ENCODE measurements at regions not wholly inside any gene's neighbourhood (a gene's known extent, or its start where the extent isn't known, plus 50 kb on each side); places are given as distances from the start of the nearest gene placed in this dataset.

DNA sequence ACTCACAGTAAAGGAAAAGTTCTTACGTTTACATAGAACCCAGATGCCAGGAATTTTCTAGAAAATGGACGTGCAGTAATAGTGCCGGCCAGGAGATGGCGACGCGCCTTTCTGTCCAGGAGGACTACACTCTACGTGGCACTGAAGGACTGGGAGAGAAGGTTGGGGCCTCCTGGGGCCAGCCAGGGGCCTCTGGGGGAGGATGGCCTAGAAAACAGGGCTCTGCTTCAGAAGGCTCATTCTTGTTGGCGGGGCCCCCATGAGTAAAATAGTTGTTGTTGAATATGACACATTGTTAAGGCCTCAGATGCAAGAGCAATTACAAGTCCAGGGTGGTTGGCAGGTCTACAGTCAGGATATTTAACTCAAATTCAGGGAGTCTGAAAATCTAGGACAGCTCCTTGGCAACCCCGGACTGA lies 120.1 kb upstream of the MAX start:
- peak in 1 of 2 donors; percentile 20 for DNase-seq (ENCODE audit: low read depth in 2 of 2, low spot score in 1 of 2)

DNA sequence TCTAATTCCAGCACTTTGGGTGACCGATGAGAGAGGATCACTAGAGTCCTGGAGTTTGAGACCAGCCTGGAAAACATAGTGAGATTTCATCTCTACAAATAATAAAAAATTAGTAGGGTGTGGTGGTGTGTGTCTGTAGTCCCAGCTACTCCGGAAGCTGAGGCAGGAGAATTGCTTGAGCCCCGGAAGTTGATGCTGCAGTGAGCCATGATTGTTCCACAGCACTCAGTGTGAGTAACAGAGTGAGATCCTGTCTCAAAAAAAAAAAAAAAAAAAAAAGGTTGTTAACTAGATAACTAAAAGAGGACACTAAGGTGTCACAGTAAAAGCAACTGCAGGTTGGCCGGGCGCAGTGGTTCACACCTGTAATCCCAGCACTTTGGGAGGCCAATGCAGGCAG lies 121.3 kb upstream of the MAX start:
- DNase-seq (ENCODE audit: low read depth in 2 of 2, low spot score in 1 of 2) = no peak

DNA sequence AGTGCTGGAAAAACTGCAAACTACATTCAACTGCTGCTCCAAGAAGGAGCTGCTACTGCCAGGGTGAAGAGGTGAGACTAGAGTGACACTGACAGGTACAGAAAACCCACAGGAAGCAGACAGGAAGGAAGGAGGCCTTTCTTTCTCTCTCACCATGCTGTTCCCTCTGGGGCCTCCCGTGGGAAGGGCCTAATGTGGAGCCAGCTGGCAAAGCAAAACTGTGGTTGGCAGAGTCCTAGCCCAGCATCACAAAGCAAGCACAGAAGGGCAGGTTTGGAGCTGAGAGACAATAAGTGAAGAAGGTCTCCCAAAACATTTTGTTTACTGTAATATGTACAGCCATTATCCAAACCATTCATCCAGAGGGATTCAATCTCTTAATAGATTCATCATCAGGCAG lies 122.5 kb upstream of the MAX start:
- no peak for DNase-seq (ENCODE audit: low read depth in 2 of 2, low spot score in 1 of 2)

DNA sequence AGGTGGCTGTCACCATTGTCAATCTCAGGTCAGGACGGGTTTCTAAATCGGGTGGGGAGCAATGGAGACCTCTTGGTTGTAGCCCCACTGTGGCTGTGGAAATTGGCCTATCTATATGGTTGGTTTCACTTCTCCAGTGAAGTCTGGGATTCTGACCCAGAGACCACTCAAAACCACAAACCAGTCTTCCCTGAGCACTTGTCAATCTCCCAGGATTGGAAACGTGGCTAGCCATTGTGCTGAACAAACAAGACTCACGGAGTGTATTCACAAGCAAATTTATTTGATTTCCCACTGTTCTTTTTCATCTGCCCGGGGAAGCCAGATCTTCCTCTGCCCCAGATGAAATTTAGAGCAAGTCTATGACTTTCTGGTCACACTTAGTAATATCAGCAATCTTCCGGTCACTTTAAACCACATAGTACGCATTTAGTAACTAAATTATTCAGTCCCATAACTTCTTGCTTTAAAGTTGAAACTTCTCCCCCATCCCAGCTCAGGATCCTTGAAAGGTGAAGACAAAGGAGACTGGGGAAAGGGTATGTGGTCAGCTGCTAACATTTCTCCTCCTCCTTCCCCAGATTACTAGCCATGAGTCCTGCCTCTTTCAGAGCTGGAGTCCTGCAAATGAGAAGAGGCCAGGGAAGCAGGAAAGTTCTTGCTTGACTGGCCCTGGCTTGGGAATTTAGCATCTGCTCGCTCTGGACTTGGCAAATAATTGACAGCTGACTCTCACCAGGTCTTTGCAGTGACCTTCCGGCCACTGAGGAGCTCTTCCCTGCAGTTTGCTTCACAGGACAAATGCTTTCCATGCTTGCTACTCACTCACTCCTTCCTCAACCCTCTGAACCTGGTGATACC lies 123.2 kb upstream of the MAX start:
- no peak for DNase-seq (ENCODE audit: low read depth in 2 of 2, low spot score in 1 of 2)

DNA sequence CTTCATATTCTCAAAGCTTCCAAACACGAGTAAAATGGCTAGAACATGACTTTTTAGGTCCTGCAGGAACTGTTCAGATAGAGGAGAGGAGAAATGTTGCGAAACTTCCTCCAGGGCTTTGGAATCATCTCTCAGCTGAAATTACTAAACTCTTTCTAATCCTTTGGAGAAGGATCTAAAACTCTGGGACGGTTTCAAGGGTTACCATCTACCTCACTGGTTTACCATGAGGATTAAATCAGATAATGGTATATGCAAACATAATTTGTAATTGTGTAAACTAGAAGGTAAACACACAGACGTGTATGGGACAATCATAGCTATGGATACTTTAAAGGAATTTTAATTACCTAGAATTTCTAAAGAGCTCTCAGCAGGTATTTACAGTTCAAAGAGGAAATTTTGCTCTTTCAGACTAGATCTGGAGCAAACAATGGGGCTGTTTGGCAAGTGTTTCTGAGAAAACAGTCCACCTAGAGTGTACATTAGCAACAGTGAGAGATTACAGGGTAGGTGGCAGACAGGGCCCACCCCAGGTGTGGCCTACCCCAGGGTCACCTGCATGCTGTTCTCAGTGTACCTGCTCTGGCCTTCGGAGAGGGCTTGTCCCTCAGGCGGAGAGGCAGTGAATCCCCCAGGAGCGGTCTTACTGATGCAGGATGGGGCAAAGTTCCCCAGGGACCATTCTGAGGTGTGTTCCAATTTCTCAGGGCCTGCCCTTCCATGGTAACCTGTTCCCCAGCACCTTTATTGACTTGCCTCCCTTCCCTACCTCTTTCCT lies 124.7 kb upstream of the MAX start:
- no peak for DNase-seq (ENCODE audit: low read depth in 2 of 2, low spot score in 1 of 2)

DNA sequence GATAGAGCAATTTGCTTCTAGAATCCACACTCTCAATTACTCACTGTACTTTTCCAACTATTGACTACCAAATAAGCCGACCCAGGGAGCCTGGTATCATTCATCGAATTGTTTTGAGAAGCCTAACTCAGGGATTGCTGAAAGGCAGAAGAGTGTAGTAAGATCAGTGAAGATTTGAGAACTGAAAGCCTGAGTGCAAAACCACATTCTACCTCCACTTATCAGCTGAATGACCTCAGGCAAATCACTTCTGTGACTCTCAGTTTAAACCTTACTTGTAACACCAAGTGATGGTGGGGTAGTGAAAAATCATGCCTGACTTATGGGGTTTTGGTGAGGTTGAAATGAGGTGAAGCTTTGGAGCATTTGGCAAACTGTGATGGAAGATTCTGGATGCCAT lies 126.1 kb upstream of the MAX start:
- DNase-seq (ENCODE audit: low read depth in 2 of 2, low spot score in 1 of 2) = no peak

DNA sequence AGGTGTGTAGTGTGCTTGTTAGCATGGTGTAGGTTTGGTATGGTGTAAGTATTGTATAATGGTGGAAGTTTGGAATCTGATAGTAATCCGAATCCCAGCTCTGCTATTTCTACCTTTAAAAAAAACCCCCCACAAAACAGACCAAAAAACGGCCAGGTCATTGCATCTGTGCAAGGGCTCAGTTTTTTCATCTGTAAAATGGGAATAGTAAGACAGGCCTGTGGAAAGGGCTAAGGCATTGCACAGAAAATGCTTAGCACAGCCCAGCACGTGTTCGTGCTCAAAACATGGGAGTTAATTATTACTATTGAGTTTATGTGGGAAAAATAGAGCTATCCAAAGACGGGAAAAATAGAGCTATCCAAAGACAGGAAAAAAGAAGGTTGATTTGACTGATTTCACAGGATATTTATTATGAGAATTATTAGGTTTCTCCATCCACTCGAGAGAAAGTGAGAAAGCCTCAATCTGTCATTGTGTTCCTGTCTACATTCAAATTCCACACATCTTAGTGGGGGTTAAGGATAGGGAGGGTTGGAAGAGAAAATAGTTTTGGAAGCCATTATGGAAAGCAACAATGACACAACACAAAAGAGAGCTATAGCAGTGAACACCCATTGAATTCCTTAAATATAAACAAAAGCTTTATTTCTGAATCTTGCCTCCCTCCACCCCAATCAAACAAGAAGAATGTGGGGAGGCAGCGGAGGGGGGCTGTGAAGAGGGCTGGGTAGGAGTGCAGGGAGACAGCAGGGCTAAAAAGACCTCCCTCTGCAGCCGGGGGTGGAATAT lies 126.8 kb upstream of the MAX start:
- no peak for DNase-seq (ENCODE audit: low read depth in 2 of 2, low spot score in 1 of 2)

DNA sequence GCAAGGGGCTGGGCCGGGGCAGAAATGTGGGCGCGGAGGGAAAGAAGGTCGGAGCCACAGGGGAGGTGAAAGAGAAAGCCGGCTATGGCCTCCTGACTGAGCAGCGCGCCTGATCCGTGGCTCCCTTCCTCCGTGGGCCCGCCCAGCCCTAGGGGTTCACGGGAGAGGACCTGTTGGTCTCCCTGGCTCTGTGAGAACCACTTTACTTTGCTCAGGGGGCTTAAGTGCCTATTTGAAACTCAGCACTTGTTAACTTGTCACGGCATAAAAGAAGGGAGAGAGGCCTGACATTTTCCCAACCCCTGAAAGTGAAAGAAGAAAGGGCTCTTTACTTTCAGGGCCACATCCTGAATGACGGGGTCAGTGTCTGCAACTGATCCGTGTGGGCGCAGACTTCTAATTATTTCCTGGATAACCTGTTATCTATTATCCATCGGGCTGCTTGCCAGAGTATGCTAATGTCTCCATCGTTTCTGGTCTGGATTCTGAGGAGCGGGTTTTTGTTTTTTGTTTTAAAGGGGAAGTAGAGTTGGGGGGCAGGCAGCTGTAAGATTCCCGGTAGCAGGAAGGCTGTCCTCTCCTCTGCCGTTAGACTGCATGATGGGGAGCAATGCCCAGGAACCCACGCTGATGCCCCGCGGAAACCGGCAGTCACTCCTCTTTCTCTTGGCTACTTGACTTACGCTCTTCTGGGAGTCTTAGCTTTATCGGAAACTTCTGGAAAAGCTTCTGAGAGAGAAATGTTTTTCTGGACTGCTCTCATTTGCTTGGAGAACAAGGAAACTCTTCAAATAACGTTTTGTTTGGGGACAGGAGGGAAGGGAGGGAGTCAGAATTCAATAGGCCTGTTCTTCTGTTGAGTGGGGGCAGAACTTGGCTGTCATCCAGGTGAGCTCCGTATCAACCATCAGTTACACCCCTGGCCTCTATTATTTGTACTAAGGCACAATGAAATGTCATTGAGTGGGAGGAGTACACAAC lies 127.7 kb upstream of the MAX start:
- no peak for DNase-seq (ENCODE audit: low read depth in 2 of 2, low spot score in 1 of 2)

DNA sequence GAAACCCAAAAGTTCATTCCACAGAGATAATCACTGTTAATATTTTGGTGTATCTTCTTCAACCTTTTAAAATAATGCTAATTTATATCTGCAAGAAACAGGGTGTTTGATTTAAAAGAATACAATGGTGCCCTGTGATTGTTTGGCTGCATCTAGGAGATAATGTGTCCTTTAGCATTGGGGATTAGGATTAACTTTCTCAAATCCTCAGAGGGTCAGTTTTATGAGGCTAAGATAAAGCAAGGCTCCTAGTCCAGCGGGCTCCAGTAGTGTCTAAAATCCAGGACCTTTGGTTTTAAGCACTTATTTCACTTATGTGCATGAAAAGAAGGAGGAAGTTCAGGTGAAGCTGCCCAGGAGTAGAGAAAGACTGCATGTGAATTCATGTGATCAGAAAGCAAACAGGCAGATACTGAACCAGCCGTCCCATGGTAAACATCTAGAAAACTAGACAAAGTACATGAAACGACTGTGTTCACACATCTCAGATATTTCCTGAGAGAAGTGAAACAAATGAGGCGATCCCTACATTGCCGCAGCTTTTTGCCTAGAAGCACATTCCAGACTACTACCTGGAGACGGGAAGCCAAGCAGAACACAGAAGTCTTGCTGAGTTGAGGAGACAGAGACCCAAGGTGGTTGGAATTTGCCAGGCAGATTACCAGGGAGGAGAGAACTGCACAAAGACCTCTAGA lies 129.1 kb upstream of the MAX start:
- DNase-seq (ENCODE audit: low read depth in 2 of 2, low spot score in 1 of 2) = no peak

DNA sequence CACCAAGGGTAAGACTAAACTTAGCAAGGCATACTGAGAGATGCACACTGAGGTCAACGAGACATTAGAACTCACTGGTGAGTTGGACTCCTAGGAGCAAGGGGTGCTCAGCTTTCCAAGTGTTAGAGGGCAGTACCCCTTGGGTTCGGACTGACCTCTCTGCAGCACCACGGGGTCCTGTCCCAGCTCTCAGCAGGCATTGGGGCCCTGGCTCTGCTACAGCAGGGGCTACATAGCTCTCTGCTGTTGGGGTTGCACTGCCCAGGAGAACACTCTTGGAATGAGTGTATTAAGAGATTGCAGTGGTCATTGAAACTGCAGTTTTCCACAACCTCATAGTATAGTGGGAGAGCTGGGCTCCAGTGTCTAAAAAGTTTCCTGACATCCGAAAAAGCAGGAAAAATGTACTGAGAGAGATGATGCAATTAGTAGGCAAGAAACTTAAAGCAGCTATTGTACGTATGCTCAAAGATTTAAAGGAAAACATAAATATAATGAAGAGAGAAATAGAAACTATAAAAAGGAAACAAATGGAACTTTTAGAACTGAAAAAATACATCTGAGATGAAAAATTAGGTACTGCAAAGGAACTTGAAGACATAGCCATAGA lies 132.5 kb upstream of the MAX start:
- DNase-seq (ENCODE audit: low read depth in 2 of 2, low spot score in 1 of 2) = no peak

DNA sequence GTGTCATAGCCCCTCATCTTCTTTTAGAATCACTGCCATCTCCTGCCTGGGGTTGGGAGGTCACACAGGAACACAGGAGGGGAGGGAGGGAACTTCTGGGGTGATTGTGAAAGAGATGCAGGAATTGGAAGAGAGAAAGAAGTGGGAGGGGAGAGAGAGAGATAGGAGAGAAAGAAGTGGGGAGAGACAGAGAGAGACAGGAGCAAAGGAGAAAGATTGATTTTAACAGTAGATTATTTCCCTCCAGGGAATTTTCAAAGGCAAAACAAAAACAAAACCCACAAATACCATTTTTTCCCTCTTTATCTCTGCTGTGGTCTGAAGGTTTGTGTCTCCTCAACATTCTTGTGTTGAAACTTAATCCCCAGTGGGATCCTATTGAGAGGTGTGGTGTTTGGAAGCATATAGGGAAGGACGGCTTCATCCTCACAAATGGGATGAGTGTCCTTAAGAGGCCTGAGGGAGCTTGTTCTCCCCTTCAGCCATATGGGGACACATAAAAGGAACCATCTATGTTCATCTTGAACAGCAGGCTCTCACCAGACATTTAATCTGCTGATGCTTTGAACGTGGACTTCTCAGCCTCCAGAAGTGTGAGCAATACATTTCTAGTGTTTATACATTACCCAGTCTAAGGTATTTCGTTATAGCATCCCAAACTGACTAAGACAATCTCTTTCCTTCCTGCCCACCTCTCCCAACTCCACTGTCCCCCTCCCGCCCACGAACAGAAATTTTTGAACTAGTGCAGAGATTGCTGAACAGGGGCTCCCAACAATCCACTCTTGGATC lies 134.9 kb upstream of the MAX start:
- no peak for DNase-seq (ENCODE audit: low read depth in 2 of 2, low spot score in 1 of 2)

DNA sequence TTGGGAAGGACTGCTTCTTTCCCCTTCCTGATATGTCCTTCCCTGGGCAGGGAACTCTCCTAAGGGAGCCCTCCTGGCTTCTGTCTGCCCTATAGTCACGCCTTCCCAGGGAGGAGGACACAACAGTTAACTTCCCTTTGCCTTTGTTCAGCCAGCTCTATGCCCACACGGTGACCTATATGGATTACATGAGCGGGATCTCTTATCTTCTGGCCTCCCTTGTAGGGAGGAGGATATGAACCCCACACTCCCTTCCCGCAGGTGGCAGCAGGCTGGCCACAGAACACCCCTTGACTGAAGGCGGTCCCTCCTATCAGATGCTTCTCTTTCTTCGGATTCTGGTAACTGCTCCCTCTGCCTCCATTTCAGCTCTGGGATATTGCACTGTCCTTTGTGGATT lies 135.6 kb upstream of the MAX start:
- no peak for DNase-seq (ENCODE audit: low read depth in 2 of 2, low spot score in 1 of 2)

DNA sequence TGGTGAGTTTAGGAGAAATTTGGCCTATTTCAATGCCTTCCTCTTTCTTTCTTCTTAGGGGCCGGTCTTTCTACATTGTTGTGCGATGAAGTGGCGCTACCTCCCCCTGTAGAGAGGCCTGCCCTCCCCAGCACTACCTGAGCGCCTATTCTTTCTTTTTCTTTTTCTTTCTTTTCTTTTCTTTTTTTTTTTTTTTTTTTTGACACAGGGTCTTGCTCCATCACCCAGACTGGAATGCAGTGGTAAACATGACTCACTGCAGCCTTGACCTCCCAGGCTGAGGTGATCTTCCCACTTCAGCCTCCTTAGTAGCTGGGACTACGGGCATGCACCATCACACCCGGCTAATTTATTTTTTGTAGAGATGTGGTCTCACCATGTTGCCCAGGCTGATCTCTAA lies 136.1 kb upstream of the MAX start:
- DNase-seq (ENCODE audit: low read depth in 2 of 2, low spot score in 1 of 2) = no peak

DNA sequence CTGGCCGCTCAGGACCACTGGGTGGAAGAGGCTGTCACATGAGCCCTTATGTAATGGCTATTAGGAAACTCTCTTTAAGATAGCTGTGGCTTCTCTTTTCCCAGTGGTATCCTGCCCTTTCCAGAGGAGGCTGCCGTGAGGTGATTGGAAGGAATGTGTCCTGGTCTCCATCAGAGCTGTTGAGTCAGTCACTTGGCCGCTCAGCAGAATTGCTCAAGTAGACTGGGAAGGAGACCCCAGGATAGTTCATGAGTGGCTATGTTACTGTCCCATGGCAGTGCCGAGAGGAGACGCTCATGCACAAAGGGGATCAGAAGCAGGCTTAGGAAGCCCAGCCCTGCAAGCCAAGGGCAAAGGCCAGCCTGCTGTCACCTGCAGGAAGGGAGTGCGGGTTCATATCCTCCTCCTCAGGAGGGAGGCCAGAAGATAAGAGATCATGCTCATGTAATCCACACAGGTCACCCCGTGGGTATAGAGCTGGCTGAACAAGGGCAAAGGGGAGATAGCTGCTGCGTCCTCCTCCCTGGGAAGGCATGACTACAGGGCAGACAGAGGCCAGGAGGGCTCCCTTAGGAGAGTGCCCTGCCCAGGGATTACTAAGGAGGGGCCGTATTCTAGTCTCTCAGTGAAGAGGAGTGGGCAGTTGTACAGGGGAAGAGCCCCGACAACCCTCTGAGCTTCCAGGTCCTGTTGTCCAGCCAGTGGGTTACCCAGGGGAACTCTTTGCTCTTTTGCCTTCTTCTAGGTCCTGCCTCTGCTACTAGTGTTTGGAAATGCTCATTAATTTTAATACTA lies 137.0 kb upstream of the MAX start:
- no peak for DNase-seq (ENCODE audit: low read depth in 2 of 2, low spot score in 1 of 2)

DNA sequence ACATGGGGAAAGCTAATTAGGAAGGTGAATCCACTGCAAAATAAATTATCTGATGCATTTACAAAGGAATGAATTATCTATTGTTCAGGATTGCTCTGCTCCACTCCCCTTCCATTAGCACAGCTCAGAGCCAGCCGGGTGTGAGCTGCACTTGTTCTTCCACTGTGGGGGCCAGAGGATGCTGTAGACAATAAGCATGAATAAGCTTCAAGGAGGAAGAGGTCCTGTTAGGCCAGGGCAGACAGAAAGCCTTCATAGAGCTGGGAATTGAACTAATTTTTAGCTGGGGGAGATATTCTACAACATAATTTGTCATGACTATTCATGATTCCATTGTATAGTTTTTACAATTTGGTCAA lies 137.6 kb upstream of the MAX start:
- no peak for DNase-seq (ENCODE audit: low read depth in 2 of 2, low spot score in 1 of 2)

DNA sequence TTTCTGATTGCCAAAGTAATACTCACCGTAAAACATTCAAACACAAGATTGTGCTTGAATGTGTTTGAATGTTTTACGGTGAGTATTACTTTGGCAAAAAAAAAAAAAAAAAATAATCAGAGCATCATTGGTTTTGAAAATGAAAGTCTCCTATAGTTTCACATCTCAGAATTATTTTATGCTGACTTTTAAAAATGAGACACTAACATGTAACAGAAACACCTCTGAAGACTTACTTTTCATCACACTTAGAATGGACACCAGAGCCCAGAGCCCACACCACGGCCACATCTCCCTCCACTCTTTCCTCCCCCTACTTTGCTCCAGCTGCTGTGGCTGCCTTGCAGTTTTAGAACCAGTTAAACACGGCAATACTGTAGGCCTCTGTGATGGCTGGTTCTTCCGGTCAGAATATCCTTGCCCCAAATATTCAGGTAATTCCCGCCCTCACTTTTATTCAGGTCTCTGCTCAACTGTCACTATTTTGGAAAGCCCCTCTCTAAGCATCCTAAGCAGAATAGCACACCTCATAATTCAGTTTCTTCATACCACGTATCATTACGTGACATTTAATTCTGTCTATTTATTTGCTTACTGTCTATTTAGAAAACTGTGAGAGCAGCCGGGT lies 138.9 kb upstream of the MAX start:
- DNase-seq (ENCODE audit: low read depth in 2 of 2, low spot score in 1 of 2) = no peak

DNA sequence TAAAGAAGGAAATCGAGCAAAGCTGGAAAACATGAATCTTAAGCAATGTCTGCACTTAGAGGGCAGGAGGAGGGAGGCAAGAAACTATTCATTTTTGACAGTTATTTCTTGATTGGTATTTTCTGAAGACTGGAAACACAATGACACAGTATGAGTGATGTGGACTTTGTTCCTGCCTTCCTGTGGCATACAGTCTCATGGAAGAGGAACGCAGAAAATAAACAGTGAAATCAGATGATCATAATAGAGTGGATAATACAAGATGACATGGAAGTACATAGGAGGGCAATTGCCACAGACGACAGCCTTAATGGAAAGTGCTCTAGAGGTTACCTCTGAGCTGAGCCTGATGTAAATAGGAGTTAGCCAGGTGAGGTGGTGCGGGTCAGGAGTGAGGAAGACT lies 140.4 kb upstream of the MAX start:
- no peak for DNase-seq (ENCODE audit: low read depth in 2 of 2, low spot score in 1 of 2)

All from stimulated activated CD8-positive, alpha-beta memory T cell treated with anti-CD3 and anti-CD28 coated beads, Interleukin-4, amount 100 ng/mL, for 1 hour (primary cell).